ENCODE measurements at regions not wholly inside any gene's neighbourhood (a gene's known extent, or its start where the extent isn't known, plus 50 kb on each side); places are given as distances from the start of the nearest gene placed in this dataset.

GRCh38 chr16:11484691-11485258 lies 101.9 kb downstream of the LITAF start:
- Histone ChIP-seq H3K4me3 (no peak overlapping the region), H3K36me3 (no peaks in the 10 kb centered on the region), H3K27ac (no peak overlapping the region), H3K9me3 (ENCODE audit: low read depth) (no peaks in the 10 kb centered on the region), H3K4me1 (ENCODE audit: low read depth) (no peaks in the 10 kb centered on the region), H3K27me3 (no peaks in the 10 kb centered on the region)
- TF ChIP-seq, protein P1, sequence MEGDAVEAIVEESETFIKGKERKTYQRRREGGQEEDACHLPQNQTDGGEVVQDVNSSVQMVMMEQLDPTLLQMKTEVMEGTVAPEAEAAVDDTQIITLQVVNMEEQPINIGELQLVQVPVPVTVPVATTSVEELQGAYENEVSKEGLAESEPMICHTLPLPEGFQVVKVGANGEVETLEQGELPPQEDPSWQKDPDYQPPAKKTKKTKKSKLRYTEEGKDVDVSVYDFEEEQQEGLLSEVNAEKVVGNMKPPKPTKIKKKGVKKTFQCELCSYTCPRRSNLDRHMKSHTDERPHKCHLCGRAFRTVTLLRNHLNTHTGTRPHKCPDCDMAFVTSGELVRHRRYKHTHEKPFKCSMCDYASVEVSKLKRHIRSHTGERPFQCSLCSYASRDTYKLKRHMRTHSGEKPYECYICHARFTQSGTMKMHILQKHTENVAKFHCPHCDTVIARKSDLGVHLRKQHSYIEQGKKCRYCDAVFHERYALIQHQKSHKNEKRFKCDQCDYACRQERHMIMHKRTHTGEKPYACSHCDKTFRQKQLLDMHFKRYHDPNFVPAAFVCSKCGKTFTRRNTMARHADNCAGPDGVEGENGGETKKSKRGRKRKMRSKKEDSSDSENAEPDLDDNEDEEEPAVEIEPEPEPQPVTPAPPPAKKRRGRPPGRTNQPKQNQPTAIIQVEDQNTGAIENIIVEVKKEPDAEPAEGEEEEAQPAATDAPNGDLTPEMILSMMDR (IDR thresholded peaks at IDR 0.05; ENCODE audit: low read depth, low read length) = no peak
- DNase-seq (ENCODE audit: low read depth in 1 of 2, low spot score in 1 of 2) = peak in 1 of 2 donors; percentile 59

GRCh38 chr16:11485676-11486075 lies 101.0 kb downstream of the LITAF start:
- no peak for DNase-seq (ENCODE audit: low read depth in 1 of 2, low spot score in 1 of 2)
- no peaks in the 10 kb centered on the region for H3K27me3 ChIP-seq
- no peak overlapping the region for H3K27ac ChIP-seq
- peaks cover under 1% of the 10 kb centered on the region for H3K9me3 ChIP-seq (ENCODE audit: low read depth)
- TF ChIP-seq, protein P1 (IDR thresholded peaks at IDR 0.05; ENCODE audit: low read depth, low read length) = no peak
- H3K4me1 ChIP-seq (ENCODE audit: low read depth) = no peaks in the 10 kb centered on the region
- no peak overlapping the region for H3K4me3 ChIP-seq
- no peaks in the 10 kb centered on the region for H3K36me3 ChIP-seq

GRCh38 chr16:11487289-11487688 lies 99.4 kb downstream of the LITAF start:
- TF ChIP-seq, protein P1 (IDR thresholded peaks at IDR 0.05; ENCODE audit: low read depth, low read length) = no peak
- no peak for DNase-seq (ENCODE audit: low read depth in 1 of 2, low spot score in 1 of 2)
- Histone ChIP-seq H3K9me3 (ENCODE audit: low read depth) (peaks cover 4% of the 10 kb centered on the region), H3K4me3 (no peak overlapping the region), H3K27me3 (no peaks in the 10 kb centered on the region), H3K27ac (no peak overlapping the region), H3K4me1 (ENCODE audit: low read depth) (no peaks in the 10 kb centered on the region), H3K36me3 (no peaks in the 10 kb centered on the region)

DNA sequence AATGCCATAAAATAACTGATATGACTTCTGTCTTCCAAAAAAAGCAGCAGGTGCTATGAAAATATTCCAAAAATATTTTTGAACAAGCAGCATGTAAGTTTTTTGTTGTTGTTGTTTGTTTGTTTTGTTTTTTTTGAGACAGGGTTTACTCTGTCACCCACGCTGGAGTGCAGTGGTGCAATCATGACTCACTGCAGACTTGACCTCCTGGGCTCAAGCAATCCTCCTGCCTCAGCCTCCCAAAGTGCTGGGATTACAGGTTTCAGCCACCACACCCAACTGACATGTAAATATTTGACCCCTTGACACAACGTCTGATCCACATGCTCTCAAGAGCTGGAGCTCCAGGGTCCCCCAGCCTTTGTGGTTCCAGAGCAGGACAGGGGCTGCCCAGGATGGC lies 98.4 kb downstream of the LITAF start:
- no peak for DNase-seq (ENCODE audit: low read depth in 1 of 2, low spot score in 1 of 2)
- H3K4me3 ChIP-seq = no peak overlapping the region
- peaks cover 4% of the 10 kb centered on the region for H3K9me3 ChIP-seq (ENCODE audit: low read depth)
- no peaks in the 10 kb centered on the region for H3K36me3 ChIP-seq
- H3K27ac ChIP-seq = no peak overlapping the region
- H3K27me3 ChIP-seq = no peaks in the 10 kb centered on the region
- TF ChIP-seq, protein P1 (IDR thresholded peaks at IDR 0.05; ENCODE audit: low read depth, low read length) = no peak
- H3K4me1 ChIP-seq (ENCODE audit: low read depth) = no peaks in the 10 kb centered on the region

DNA sequence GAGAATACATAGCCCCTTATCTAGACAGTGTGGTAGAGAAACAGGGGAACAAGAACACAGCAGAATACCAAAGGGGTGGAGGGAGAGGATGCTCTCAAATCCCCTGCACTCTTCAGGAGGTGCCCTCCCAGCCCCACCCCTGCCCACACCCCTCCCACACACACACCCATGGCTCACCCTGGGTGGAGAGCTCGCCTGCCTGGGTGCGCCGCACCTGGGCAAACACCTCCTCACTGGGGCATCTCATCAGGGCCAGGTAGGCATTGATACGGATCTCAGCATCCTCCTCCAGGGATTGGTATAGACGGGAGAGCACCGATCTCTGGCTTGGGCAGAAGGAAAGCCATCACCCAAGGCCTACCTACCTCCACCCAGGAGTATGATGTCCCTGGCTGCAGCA lies 95.2 kb downstream of the LITAF start:
- no peak overlapping the region for H3K27ac ChIP-seq
- H3K9me3 ChIP-seq (ENCODE audit: low read depth) = peaks cover 4% of the 10 kb centered on the region
- no peaks in the 10 kb centered on the region for H3K36me3 ChIP-seq
- no peaks in the 10 kb centered on the region for H3K27me3 ChIP-seq
- DNase-seq (ENCODE audit: low read depth in 1 of 2, low spot score in 1 of 2) = no peak
- H3K4me3 ChIP-seq = no peak overlapping the region
- no peaks in the 10 kb centered on the region for H3K4me1 ChIP-seq (ENCODE audit: low read depth)
- TF ChIP-seq, protein P1 (IDR thresholded peaks at IDR 0.05; ENCODE audit: low read depth, low read length) = no peak

Data from cardiac muscle cell (in vitro differentiated cells and primary cell).